Umbilical cord (tissue), 1 donor: ENCODE measurements at regions not wholly inside any gene's neighbourhood (a gene's known extent, or its start where the extent isn't known, plus 50 kb on each side); places are given as distances from the start of the nearest gene placed in this dataset.

Experiments used
- DNase-seq: peaks from one replicate; pipeline ENCODE4 v3.0.0-alpha.2; 2015; ENCODE audit warnings: low spot score

DNA sequence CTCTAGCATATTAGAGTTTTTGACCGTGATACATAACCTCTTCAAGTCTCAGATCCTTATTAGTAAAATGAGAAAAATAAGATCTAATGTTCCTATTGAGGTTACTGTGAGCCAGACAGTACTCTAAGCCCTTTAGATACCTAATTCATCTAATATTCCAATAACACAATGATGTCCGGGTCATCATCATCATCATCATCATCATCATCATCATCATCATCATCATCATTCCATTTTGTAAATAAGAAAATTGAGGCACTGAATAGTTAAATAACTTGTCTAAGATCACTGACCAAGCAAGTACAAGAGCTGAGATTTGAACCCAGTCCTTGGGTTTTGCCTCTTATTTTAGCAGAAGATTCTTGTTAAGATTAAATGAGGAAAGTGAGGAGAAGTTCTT lies 643.0 kb downstream of the HDGFL1 start:
- no peak for DNase-seq

DNA sequence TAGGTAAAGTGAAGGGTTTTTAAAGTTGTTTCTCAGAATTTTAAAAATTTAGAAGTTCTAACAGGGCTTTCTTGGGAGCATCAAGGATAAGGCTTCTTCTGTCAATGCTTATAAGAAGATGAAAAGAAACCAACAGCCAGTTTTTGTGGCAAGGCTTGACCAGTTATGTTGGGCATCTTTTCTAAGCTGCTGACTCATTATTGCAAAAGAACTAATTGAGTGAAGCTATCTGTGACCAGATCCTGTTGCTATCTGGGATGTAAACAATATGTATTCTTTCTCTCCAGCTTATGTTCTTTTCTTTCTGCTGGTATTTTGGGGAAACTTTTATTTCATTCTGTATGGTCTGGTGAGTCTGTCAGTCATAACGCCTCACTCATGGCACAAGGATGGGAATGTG lies 643.8 kb downstream of the HDGFL1 start:
- no peak for DNase-seq

DNA sequence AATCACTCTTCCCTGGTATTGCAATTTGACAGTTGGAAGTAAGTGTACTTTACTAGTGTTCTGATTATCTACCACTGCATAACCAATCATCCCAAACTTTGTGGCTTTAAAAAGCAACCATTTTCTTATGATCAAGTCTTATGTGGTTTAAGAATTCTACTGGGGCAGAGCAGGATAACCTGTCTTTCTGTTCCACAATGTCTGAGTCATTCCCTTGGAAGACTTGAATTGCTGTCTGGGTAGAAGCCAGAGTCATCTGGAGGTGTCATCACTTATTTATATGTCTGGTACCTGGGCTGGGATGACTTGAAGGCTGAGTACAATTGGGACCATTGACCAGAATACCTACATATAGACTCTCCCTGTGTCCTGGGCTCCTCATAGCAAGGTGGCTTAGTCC lies 644.3 kb downstream of the HDGFL1 start:
- DNase-seq, result no peak

DNA sequence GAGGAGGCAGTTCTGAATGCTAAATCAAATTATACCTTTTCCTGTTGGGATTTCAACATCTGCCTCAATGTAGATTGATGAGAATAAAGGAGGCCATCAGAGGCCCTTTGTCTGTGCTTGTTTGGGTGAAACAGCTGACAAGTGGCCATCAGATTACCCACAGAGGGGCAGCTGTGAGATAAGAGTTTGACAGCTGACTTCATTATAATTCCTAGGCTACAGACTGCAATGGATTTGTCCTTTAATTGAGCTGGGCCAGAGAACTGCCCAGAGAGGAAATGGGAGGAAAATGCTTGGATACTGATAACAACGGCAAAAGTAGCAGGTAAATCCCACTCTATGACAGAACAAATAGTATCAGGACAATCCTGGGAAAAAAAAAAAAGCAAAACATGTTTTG lies 649.4 kb downstream of the HDGFL1 start:
- DNase-seq, result no peak

DNA sequence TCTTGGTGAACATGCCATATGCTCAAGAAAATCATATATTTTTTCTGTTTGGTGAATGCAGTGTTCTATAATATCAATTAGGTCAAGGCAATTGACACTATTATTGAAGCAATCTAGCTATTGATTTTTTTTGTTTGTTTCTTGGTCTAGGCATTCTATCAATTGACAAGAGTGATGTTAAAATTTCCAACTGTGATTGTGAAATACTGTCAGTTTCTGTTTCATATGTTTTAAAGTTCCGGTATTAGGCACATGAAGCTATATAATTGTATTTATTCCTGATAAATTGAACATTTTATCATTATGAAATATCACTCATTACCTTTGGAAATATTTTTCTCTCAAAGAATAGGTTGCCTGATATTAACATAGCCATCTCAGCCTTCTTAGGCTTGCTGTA lies 653.4 kb downstream of the HDGFL1 start:
- no peak for DNase-seq

DNA sequence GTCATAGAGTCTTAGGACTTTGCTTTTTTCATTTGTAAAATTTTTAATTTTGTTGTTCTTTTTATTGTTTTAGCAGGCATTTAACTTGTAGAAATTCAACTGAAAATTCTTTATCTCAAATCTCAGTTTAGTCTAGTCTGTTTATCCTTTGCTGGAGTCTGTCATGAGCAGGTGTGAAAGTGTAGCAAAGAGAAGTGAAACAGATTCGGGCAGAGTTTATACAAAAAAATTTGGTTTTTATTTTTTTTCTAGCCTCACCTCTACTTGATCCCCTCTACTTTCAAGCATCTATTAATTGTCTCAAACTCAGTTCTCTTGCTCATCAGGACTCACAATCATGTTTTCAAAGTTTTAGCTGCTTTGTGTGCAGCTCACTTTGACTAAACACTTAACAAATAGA lies 655.2 kb downstream of the HDGFL1 start:
- no peak for DNase-seq

DNA sequence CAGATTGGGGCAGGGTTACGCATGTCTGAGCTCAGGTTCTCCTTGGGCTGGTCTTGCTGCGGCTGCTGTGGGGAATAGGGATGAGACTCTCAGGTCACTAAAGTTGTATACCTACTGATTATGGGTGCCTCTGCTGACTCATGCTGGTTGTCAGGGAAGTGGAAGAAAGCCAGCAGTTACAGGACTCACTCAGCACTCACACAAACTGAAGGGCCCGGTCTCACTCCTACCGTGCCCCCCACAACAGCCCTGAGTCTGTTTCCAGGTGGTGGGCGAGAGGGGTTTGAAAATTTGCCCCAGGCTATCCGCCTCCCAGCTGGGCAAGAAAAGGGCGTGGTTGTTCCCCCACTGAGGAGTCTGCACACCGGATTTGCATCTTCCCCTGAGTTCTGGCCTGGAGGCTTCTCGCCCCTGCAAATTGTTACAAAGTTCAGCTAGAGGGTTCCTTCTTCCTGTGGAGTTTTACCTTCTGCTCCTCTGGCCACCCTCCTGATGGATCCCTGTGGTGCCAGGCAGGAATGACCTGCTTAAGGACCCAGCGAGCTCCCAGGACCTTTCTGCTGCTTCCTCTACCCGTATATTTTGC lies 659.2 kb downstream of the HDGFL1 start:
- no peak for DNase-seq

DNA sequence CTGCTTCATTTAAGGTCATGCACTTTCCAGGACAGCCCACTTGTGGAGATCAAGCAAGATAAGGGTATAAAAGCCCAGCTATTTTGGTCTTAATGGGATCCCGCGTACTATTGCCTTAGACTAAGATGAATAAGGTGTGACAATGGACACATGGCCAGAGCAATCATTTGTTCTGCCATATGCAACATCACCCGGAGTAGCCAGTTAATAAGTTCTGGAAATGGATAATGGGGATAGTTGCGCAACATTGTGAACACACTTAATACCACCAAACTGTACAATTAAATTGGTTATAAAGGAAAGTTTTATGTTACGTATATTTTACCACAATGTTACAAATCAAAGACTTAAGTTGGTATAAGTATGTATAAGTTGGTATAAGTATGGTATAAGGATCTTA lies 674.5 kb downstream of the HDGFL1 start:
- no peak for DNase-seq

DNA sequence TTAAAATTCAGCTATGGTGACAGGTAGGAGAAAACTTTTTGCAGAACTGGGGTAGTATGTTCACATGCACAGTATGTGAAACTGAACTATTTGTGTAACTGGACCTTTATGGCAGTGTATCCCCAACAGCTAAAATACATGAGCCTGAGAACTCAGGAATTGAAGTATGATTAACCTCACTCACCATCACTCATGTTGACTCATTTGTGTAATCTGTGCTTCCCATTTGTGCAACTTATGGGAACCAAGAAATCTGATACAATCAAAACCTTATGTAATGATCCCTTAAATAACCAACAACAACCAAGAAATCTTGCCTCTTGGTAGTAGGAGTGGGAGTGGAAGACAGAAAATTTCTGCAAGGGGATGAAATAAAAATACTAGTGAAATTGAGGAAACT lies 674.9 kb downstream of the HDGFL1 start:
- no peak for DNase-seq

DNA sequence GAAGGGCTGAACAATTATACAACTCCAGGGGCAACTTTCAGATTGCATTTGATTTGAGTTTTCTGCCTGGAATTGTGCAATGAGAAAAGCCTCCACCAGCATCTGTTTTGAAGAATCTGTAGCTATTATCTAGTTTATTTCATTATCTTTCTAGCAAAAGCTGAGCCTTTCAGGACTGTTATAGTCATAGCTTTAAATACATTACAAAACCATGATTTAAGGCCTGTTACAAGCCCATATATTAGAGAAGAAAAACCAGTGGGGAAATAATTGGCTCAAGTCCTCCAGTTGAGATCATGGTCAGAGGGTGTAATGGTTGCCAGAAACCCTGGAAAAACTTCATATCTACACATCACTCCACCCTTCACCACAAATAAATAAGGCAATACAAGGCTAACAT lies 676.2 kb downstream of the HDGFL1 start:
- DNase-seq, result peak; percentile 94

DNA sequence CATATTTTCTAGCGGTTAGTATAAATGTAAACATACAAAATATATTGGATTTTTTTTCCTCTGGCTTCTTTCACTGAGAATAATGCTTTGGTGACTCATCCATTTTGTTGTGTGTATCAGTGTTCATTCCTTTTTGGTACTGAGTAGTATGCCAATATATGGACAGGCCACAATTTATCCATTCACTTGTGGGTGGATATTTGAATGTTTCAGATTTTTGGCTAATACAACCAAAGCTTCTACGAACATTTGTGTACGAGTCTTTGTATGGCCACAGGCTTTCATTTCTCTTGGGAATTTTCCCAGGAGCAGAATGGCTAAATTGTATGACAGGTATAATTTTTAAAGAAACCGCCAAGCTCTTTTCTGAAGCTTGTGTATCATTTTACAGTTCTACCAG lies 677.5 kb downstream of the HDGFL1 start:
- no peak for DNase-seq

DNA sequence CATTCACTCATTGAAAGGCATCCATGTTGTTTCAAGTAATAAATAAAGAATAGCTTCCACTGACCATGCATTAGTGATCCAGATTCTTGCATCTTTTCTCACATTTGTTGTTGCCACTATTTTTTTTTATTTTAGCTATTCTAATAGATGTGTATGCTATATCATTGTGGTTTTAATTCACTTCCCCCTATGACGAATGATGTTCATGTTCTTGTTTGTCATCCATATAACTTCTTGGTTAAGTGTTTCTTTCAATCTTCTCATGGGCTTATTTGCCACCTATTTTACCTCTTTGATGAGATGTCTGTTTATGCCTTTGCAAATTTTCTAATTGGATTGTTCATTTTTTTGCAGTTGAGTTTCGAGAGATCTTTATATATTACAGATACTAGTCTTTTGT lies 681.2 kb downstream of the HDGFL1 start:
- DNase-seq, result no peak

DNA sequence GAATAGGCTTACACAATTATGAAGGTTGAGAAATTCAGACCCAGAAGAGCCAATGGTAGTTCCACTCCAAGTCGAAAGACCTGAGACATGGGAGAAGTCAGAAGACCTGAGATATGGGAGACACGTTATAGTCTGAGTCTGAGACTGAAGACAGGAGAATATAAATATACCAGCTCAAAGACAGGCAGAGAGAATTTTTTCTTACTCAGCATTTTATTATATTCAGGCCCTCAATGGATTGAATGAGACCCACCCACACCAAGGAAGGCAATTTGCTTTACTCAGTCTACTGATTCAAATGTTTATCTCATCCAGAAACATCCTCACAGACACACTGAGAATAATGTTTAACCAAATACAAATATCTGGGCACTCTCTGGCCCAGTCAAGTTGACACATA lies 693.5 kb downstream of the HDGFL1 start:
- DNase-seq, result no peak

DNA sequence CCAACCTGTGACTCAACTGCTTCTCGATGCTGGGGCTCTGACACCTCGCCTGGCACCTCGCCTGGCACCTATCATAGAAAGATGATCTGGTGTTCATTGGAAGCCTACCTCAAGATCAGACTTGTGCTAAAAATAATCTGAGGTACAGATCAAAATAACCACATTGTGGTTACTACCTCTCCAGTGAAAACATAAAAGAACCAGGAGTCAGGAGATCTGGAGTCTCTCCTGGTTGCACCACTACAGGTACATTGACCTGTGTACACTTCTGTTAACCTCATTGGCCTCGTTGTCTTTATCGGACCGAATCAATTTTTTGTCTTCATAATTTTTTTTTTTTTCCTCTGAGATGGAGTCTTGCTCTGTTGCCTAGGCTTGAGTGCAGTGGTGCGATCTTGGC lies 695.9 kb downstream of the HDGFL1 start:
- no peak for DNase-seq

DNA sequence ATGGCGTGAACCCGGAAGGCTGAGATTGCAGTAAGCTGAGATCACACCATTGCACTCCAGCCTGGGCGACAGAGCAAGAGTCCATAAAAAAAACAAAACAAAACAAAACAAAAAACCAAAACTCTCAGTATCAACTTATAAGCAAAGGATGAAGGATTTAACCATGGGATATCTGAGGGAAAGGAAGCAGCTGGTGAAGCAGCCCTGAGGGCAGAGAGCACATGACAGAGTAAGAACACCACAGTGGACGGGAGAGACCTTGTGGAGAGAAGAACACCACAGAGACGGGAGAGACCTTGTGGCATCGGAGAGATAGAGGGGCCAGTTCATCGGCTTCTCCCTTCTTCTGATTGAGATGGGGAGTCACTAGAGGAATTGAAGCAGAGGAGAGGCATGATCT lies 697.2 kb downstream of the HDGFL1 start:
- no peak for DNase-seq

DNA sequence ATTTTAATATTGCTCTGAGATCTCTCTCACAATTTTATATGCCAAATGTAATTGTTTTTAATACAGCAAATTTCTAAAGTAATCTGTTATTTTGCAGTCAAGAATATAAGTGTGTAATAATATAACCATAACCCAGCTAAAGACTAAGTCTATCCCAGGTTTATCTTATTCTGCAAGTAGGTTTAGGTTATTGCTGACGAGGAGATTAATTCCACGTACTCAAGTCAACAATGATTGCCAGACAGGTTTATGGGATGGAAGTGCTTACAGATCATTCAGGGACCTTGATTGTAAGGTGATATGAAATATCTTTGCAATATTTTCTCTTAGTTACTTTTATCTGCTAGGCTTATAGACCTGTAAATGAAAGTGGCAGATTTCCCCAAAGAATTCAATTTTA lies 698.3 kb downstream of the HDGFL1 start:
- no peak for DNase-seq

DNA sequence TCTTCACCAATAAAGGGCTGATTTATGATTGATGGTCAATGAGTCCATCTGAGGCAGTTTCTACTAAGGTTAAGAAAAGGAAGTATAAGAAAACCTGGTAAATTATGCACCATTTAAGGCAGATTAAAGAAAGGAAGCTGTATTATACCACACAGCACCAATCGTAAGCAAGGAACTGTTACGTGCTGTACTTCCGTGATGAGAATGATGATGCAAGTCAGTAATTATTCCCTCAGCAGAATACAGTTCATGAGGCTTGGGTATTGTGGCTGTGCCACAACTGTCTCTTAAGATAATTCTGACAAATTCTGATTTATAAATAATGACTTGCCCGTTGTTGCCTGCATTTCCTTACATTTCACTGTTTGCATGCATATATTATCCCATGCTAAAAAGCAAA lies 699.0 kb downstream of the HDGFL1 start:
- no peak for DNase-seq

DNA sequence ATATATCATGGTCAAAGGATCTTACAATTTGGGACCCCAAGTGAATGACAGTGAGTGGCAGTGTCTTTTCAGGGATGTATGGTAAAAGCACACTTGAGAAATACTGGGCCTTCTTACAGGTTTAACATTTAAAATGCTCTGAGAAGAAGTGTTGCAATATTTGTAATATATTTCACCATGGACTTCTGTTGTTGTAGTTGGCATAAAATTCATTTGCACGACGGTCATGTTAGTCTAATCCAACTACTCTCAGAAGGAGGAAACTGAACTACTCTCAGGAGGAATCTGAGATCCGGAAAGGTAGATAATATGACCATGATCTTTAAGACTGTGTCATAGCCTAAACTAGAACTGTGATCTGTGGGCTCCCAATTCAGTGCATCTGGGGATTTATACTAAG lies 700.1 kb downstream of the HDGFL1 start:
- DNase-seq, result no peak

DNA sequence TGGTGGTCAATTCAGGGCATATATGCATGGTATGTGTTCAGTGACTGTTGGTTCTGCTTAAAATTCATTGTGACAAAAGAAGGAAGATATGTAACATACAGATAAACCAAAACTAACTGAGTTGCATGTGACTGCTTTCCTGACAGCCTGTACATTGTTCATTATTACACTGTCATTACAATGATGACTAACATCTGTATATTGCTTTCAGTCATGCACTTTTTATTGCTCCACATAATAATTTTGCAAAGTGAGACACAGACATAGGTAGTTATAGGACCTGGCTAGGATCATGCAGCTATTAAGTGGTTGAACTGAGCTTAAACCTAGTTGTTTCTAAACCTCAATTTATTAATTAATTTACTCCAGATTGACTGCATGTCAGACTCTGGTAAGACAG lies 703.2 kb downstream of the HDGFL1 start:
- no peak for DNase-seq

DNA sequence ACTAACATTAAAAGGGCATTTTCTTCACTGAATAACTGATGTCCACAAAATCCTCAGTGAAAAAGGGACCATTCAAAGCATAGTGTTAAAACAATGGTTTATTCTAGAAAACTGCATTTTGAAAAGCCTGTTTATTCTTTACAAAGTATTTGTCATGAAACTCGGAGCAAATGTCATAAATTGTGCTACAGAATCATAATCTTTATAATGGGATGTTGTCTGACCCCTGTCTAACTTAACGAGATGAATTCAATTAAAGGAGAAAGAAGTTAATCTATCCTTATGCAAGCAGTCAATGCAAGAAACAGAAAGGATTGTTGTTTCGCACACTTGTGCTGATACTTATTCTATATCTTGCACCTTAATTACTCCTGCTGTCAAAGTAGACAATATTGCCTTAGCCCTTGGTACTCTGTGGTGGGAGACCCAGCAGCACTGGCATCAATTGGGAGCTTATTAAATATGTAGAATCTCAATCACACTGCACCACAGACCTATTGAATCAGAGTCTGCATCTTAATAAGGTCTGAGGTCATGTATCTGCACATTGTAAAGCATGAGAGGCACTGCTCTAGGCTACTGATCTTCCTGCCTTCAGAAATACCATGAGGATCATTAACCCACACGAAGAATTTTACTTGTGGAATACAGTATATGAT lies 708.3 kb downstream of the HDGFL1 start:
- DNase-seq, result peak; percentile 10

DNA sequence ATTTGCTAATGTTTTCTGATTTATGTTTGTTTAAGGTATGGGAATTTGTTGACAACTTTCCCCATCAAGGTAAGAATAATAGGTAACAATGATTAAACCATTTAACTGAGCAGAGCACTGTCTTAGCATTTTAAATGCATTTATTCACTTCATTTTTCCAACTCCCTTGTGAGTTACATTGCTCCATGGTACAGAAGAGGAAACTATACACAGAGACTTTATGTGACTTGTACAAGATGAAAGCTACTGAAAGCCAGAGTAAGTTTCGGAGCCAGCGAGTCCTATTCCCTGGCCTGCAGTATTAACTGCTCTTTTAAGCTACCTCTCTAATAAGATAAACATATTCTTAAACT lies 708.8 kb downstream of the HDGFL1 start:
- no peak for DNase-seq

DNA sequence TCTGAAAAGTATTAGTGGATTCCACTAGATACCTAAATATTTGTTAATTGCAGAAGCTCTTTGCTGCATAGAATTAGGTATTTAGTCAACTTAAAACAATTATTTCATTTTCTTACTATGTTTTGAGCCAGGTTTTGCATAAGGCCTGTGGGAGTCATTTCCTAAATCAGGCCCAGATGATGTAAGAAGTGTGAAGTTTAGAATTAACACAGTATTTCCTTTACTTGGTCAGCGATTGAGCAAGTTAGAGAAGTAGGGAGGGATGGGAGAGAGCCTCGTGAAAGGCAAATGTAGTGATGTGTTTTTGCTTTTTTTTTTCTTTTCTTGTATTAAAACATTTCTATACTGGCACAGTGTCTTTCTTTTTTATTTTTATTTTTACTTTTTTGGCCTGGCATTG lies 711.1 kb downstream of the HDGFL1 start:
- DNase-seq, result no peak

DNA sequence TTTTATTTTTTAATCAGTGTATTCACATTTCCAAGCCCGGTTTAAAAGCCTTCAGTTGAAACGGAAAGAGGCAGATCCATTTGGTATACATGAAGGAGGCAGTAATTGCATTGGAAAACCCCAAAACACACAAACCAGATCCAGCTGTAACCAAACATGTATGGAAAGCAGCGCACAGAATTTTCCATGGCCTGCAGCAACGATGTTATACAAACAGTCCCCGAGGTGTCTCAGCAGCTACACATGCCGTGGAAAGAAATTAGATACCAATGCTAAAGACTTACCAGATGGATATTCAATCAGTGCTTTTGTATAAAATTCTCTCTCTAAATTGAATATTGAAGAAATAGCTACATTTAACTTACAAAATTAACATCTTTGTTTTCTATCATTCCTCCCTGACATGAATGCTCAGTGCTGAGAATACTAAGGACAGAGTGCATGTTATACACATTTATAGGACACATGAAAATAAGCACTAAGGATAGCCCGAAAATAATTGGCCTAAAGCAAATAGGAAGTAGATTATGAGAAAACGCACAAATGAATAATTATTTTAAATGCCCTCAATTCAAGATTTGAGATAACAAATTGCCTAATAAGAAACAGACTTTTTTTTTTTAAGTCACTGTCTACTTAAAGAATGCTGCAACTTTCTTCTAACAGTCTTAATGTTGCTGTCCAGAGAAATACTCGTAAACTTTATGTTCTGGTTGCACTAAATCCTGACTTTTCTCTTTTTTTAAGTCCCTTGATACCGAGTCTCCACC lies 713.1 kb downstream of the HDGFL1 start:
- peak; percentile 47 for DNase-seq
